ENCODE measurements at regions not wholly inside any gene's neighbourhood (a gene's known extent, or its start where the extent isn't known, plus 50 kb on each side); places are given as distances from the start of the nearest gene placed in this dataset.

- TF ChIP-seq POLR2A (IDR thresholded peaks at IDR 0.05; ENCODE audit: low read length) (no peak), GATA1 (IDR thresholded peaks at IDR 0.05; ENCODE audit: low read depth, low read length) (no peak)
These were observed 93.8 kb upstream of the MEOX2 start for GRCh38 chr7:15780271-15780670.
